GM04503 (cell line): ENCODE measurements at regions not wholly inside any gene's neighbourhood (a gene's known extent, or its start where the extent isn't known, plus 50 kb on each side); places are given as distances from the start of the nearest gene placed in this dataset.

ENCODE experiments used
- DNase-seq: peaks from one replicate; pipeline ENCODE4 v3.0.0-alpha.2; 2012; ENCODE audit warnings: low read depth

DNA sequence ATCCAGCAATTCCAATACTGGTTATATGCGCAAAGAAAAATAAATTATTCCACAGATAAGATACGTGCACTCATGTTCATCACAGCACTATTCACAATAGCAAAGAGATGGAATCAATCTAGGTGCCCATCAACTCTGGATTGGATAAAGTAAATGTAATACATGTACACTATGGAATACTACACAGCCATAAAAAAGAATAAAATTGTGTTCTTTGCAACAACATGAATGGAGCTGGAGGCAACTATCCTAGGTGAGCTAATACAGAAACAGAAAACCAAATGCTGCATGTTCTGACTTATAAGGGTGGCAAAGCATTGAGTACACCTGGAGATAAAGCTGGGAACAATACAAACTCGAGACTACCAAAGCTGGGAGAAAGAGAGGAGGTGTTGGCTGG lies 787.3 kb downstream of the KCNT2 start:
- no peak for DNase-seq

DNA sequence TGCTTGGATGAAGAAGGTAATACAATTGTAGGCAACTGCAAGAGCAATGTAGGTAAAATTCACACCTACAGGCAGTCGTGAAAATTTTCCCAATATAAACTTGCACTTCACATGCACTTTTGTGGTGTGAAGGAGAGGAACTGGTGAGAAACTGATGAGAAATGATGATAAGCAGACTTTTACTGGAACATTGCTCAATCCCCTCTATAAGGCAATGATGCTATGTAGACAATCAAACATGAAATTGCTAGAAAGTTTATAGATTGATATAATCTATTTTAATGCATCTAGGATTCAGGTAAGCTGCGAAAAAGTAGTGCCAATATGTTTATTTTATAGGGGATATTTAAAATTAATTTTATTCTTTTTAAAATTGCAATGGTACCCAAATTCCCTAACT lies 802.2 kb downstream of the KCNT2 start:
- DNase-seq = no peak

DNA sequence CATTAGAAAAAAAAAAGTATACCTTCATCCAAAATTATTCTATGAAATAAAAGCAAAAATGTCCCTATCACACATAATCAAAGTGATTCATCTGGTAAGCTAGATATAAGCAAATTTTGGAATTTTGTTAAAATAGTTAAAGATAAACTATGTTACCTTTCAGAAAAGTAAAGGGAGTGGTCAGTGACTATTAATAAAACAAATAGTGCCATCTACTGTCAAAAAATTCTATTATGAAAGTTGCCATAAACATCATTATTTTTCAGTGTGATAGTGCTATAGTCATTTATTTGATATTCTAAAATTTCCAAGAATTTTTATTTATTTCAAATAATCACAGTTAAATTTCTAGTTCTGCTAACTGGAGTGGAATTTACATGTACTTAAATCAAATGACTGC lies 803.7 kb downstream of the KCNT2 start:
- DNase-seq = no peak

DNA sequence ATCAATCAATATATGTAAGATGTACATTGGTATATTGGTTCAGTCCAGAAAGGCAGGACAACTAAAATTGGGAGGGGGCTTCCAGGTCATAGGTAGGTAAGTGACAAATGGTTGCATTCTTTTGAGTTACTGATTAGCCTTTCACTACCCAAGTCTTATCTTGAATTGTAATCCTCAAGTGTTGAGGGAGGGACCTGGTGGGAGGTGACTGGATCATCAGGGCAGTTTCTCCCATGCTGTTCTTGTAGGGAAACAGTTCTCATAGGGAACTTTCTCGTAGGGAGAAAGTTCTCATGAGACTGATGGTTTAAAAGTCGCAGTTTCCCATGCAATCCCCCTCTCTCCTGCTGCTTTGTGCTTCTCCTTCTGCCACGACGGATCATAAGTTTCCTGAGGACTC lies 809.2 kb downstream of the KCNT2 start:
- no peak for DNase-seq

DNA sequence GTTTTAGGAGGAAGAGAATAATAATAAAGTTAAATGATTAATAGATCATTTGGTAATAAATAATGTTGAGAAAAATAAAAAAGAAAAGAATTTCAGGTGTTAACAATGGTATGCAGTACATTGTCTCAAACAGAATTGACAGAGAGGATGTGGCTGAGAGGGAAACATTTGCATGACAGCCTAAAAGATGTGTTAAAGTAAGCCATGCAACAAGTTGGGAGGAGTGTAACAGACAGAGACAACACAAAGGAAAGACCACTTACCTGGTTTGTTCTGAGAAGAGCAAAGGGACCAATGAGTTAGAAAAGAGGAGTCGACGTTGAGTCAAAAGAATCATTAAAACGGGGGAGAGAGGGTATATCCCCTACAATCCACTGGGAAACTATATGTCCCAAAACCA lies 814.0 kb downstream of the KCNT2 start:
- no peak for DNase-seq

DNA sequence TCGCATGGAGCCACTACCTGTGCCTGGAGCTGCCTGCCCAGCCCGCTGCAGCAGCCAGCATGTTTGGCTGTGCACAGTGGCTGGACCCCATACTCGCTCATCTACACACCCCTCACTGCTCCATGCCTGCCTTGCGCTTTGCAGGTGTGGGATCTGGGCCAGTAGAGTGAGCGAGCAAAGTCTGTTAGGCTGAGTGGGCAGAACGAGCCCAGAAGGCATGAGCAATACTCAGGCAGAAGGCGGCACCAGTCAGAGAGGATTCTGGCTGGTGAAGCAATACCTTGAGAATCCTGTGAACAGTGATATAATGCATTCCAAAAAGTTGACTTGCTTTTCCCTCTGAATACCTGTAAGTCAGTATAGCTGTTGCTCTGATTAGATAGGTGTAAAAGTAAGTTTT lies 816.4 kb downstream of the KCNT2 start:
- DNase-seq = no peak

DNA sequence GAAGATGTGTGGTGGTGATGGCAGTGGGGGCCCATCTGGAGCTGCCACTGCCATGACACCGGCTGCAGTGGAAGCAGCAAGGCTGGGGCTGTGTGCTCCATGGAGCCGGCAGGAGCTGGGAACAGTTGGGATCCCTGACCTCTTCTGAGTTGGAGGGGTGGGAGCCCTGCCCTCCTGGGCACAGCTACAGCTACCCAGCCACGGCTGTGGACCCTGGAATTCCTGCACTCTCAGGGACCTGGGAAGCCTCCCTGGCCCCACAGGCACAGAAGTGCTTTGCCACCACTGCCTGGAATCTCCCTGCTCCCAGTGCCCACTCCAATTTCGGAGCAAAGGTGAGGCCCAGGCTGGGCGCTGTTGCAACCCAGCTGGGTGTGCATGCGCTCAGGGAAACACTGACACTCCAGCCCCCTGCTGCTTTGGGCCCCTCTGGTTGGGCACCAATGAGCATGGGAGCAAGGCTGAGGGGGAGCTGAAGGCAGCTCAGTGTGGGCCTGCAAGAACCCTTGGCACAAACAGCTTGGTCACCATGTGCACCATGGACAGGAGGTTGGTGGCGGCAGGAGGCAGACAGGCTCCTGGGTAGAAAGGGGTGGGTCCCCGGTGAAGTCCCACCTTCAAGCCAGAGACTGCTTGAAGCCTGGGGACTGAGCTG lies 817.6 kb downstream of the KCNT2 start:
- DNase-seq = no peak

DNA sequence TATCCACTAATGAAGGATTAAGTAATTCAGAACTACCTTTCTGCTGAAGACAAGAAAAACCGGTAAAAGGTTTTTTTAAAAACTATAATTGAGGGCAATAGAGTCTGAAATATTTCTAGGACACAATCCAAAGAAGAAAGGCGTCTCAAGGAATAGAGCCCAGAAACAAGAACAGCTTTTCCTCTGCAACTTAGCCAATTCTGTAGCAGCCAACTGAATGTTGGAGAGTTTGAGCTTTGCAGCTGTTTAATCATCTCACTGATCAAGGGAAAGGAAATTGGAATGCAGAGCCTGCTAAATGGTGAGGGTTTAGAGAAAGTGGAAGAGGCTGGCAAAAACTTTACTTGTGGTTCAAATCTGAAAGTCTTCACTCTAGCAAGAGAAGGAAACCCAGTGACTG lies 818.9 kb downstream of the KCNT2 start:
- no peak for DNase-seq

DNA sequence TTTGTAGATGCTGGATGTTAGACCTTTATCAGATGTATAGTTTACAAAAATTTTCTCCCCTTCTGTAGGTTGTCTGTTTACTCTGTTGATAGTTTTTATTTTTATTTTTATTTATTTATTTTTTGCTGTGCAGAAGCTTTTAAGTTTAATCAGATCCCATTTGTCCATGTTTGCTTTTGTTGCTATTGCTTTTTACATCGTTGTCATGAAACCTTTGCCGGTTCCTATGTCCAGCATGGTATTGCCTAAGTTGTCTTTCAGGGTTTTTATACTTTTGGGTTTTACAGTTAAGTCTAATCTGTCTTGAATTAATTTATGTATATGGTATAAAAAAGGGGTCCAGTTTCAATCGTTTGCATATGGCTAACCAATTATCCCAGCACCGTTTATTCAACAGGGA lies 819.5 kb downstream of the KCNT2 start:
- no peak for DNase-seq

DNA sequence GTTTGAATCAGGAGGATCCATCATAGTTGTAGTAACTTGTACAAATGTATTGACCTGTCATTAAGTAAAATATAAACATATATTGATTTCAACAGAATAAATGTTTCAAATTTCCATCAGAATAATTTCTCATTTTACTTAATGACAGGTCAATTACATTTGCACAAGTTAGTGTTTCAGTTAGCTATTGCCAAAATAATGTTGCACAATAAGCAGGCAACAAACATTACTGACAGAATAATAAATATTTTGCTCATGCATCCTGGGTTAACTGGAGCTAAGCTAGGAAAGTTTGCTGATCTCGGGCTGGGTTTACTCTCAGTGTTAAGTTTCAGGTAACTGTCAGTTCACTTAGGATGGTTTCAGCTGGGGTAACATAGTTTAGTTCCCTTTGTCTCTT lies 822.4 kb downstream of the KCNT2 start:
- no peak for DNase-seq

DNA sequence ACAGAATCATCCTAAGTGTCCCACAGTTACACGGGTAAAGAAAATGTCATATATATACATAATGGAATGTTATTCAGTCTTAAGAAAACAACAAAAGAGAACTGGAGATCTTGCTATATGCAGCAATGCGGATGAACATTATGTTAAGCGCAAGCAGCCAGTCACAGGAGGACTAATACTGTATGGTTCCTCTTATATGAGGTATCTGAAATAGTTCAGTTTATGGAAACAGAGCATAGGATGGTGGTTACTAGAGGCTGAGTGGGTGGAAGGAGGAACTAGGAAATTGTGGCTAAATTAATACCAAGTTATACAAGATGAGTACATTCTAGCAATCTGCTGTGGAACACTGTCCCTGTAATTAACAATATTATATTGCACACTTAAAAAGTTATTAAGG lies 834.3 kb downstream of the KCNT2 start:
- DNase-seq = no peak

DNA sequence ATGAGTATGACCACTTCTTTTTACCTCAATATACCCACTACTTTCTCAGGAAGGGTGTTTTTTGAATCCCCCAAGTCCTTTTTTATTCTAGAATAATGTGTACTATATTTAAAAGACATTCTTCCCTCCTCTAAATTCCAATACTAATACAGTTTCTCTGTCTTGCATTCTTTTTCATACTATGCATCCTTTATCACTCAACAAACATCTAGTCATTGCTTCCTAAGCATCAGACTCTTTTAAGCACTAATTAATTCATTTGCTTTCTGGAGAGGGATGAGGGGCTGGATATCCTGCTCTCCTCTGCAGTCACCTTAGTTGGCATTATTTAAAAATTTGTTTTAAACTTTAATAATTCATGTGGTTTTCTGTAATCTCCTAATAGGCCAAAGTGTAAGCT lies 838.8 kb downstream of the KCNT2 start:
- DNase-seq = no peak

DNA sequence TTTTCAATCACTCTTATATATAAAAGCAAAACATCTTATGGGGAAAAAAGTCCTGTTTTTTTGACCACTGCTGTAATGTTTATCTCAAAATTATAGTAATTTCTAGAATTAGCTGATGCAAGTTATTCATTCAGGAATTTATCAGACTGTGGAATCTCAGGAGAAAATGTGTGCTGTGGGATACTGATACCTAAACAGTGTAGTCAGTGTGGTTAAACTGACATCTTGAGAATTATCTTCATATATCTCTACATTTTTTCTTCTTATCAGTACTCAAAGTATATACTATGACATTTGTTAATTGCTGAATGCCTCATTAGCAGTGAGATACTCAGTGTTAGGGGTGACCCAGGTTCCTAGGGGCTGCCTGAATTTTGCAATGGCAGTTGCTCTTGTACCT lies 839.3 kb downstream of the KCNT2 start:
- DNase-seq = no peak

DNA sequence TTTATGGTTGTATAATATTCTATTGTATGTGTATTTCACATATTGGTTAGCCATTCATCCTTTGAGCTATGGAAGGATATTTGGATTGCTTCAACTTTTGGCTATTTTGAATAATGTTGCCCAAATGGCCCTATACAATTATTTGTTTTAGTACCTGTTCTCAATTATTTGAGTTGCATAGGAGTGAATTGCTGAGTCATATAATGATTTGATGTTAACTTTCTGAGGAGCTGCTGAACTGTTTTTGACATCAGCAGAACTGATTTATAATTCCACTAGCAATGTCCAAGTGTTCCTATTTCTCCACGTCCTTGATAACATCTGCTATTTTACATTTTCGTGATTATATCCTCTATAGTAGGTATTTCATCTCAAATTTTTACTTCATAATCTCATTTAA lies 839.9 kb downstream of the KCNT2 start:
- no peak for DNase-seq

DNA sequence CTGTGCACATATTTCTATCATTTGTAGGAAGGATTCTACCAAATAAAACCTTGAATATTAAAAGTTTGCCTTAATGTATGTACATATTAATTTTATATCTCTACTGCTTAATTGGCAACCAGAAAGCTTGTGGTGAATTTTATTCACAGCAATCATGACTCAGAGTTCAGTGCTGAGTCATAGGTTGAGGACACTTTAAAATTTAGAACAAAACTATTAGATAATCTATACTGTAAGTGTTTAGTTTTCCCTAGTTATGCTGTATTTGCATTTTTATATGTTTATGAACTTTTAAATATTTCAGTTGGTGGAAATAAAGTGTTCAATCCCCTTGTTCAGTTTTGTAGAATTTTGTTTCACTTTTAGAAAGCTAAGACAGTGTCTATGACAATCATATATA lies 841.5 kb downstream of the KCNT2 start:
- DNase-seq = no peak

DNA sequence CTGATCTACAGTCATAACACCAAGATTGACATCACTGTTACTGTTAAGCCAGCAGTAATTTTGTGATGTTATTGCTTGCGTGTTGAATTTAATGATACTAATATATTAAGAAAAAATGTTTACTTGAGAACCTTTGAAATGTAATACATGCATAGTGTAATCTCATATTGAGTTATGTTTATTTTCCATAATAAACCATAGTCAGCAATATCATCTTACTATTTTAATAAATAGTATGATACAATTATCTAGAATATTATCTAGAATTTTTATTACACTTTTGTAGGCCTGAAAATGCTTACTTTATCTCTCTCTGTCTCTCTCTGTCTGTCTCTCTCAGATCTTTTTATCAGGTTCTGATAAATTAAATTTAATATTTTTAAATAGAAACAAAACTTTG lies 843.1 kb downstream of the KCNT2 start:
- DNase-seq = no peak

DNA sequence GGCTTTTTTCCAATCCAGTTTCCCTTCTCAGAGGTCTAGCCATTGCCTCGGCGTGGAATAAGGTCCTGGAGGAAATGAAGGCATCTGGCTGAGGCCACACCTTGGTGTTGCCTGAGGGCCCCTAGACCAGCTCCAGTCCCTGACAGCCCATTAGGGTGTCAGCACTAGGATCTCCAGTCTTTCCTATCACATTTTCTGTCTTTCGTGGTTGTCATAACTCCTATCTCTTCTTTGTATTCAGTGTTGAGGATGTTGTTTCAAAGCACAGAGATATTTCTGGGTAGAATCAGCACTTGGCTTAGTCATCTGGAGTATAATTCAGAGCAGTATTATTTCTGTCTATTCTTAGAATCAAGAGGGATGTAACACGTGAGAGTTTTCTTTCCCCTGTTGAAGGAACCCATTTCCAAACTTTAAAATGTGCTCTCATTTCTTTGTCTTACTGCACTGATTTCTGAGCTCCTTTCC lies 844.3 kb downstream of the KCNT2 start:
- DNase-seq = no peak

DNA sequence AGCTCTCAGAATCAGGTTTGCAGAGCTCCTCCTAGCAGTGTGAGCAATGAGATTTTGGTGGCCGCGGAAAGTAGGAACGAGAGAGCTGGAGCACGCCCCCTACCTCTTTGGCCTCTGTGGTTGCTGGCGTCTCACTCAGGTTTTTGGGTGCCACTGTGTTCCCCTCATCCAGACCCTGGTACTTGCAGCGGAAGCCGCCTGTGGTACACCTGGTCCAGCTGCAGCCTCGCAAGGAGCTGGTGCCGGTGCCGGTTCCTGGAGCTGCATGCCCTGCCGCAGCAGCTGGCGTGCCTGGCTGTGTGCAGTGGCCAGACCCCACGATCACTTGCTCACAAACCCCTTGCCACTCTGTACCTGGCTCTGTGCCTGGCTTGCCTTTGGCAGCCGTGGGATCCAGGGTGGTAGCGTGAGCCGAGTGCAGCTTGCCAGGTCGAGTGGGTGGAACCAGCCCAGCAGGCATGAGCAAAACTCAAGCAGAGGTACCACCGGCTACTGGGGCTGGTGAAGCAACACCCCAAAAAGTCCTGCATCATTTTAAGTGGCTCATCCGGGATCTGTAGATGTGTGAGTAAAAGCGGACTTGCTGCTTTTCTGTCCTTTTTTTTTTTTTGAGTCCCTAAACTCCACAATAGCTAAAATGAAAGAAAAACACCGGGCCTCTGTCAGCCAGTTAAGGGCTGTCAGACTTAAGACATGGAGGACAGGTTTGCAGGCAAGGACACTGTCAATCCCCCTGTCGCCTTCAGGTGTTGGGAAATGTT lies 844.9 kb downstream of the KCNT2 start:
- DNase-seq = no peak

DNA sequence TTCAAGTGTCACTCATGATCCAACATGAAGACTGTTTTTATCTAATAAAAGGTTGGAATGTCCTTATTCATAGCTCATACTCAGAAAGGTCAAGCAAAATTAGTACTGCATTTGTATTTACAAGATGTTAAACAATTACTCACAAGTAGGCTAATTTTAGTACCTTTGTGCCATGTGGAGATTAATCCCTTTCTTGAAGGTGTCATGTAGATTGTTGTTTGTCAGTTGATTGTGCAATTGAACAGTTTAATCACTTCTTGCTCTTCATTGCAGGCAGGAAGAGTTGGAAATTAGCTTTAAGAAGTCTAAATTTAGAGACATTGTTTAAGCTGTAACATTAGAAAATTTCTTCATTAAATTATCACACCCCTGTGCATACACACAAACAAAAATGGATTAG lies 847.1 kb downstream of the KCNT2 start:
- DNase-seq = no peak

DNA sequence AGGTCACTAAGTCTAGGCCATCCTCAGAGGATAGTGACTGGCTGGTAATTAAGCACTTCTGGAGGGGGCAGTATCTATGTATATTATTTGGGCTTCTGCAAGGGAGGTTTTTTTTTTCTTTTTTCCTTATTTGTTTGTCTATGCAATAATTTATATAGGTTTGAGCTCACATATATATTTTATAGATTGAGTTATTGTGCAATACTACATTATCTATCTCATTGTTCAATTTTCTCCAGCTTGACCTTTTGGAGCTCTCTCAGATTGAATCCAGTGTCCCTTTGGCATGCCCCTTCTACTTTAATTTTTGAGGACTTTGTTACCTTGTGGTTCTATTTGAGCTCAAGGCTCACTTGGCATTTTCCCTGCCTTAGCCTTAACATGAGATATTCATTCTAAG lies 852.1 kb downstream of the KCNT2 start:
- DNase-seq = no peak

DNA sequence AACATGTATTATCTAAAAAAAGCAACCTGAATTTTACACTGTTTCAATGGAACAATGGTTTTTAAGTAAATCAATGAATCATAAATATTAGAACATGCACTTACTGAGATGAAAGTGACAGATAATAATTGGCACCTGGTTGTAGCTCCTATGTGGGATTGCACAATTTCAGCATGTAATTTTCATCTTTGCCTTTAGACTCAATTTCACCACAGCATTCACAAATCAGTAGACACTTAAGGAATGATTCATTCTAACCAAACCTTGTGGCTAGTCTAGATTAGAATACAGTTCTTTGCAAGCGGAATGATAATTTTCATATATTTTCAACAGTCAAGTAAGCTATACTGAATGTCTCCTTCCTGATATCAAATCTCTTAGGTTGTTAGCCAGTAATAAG lies 853.4 kb downstream of the KCNT2 start:
- DNase-seq = no peak

DNA sequence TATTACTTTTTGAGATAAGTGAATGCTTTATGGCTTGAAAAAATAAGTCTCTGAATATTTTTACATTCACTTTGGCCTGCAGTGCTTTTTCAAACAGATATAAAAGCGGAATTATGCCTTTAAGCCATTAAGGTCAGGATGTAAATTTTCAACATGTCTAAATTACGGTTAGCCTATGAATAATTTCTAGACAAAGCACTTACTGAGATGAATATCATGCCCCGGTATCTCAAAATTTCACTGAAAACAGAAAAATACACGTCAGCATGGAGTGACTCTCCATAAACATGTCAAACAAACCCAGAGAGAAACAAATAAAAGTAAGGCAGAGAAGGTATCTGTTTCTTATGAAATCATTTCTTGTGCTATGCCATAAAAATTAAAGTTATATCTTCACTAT lies 853.9 kb downstream of the KCNT2 start:
- DNase-seq = no peak

DNA sequence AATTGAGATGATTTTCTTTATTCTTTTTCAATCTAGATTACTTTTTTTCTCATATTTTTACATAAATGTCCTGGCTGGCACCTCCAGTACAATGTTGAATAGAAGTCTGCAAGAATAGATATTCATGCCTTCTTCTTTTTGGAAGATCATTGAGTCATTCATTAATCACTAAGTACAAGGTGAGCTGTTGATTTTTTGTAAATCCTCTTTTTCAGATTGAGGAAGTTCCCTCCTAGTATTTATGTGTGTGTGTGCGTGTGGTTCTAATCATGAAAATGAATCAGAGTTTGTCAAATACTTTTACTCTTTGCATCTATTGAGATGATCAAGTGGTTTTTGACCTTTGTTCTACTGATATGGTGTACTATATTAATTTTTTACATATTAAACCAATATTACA lies 859.3 kb downstream of the KCNT2 start:
- DNase-seq = no peak
